Esophagus (tissue), 2 donors: ENCODE measurements at regions not wholly inside any gene's neighbourhood (a gene's known extent, or its start where the extent isn't known, plus 50 kb on each side); places are given as distances from the start of the nearest gene placed in this dataset.

Experiments
- H3K27ac ChIP-seq, 2 donors: one replicate each; pipeline ENCODE4 v1.5.1; 2013; ENCODE audit warnings: low read depth in 2 of 2, mild to moderate bottlenecking in 2 of 2, inconsistent platforms in 1 of 2, low read length in 1 of 2, moderate library complexity in 1 of 2
- H3K27me3 ChIP-seq, 2 donors: one replicate each; pipeline ENCODE4 v1.6.1; 2013; ENCODE audit warnings: low read length in 2 of 2, control low read depth in 1 of 2, mild to moderate bottlenecking in 1 of 2; ENCODE audit not compliant: insufficient read depth in 2 of 2, control insufficient read depth in 1 of 2
- H3K36me3 ChIP-seq, 2 donors: one replicate each; pipeline ENCODE4 v1.6.1; 2013; ENCODE audit warnings: low read length in 1 of 2; ENCODE audit not compliant: control insufficient read depth in 2 of 2, insufficient read depth in 2 of 2
- H3K4me1 ChIP-seq, 2 donors: one replicate each; pipeline ENCODE4 v1.6.1; 2013; ENCODE audit warnings: low read length in 1 of 2; ENCODE audit not compliant: control insufficient read depth in 2 of 2, insufficient read depth in 2 of 2
- H3K4me3 ChIP-seq, 2 donors: one replicate each; pipeline ENCODE4 v1.5.1; 2013; ENCODE audit warnings: low read length in 2 of 2, mild to moderate bottlenecking in 2 of 2, low read depth in 1 of 2, moderate library complexity in 1 of 2
- H3K9me3 ChIP-seq, 2 donors: one replicate each; pipeline ENCODE4 v1.6.1; 2013; ENCODE audit warnings: mild to moderate bottlenecking in 2 of 2, low read depth in 1 of 2, low read length in 1 of 2, moderate library complexity in 1 of 2; ENCODE audit not compliant: control insufficient read depth in 2 of 2, insufficient read depth in 1 of 2
- WGBS, 2 donors: extraction: QIAGEN DNeasy Blood & Tissue Kit; methylation state at CpG; one replicate each; pipeline ENCODE4 v1.1.7; 2013; 5-methylcytosine and 5-hydroxymethylcytosine counted together
- donor health status: healthy with polysubstance abuse.
- donor health status: Bipolar disorder and iron deficiency.

- 66 to 72% methylated on average over 3 of the region's 3 CpGs for WGBS, 2 donors
- H3K36me3 ChIP-seq: no peaks in the 10 kb centered on the region
- no peak overlapping the region for H3K4me3 ChIP-seq
These were observed 254.9 kb upstream of the NCKAP5 start for GRCh38 chr2:133823226-133823550.

DNA sequence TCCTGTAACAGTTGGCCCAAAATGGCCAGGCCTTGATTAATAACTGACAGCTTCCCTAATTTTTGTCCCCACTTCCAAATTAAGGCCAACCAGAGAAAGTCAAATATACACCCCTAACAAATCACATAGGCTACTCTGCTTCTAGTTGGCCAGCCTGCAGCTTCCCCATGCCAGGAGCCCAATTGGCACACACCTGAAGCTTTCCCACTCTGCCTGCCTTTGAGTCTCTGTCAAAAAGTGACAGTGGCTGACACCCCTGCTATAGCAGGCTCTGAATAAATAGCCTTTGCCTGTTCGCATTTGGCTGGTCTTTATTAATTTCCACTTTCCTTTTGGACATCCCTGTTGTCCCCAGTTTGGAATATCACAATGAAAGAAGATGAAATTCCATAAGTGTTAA, 256.6 kb upstream of the NCKAP5 start:
- Histone ChIP-seq H3K9me3 (no peaks in the 10 kb centered on the region), H3K36me3 (no peaks in the 10 kb centered on the region), H3K27me3 (no peaks in the 10 kb centered on the region), H3K27ac (no peak overlapping the region), H3K4me1 (peaks cover 0 to 1% of the 10 kb centered on the region in 2 donors), H3K4me3 (no peak overlapping the region)
- WGBS, 2 donors: 79 to 90% methylated on average over 1 of the region's 1 CpG

More at GRCh38 chr2:133823226-133823550, 254.9 kb upstream of the NCKAP5 start:
- Histone ChIP-seq H3K9me3 (no peaks in the 10 kb centered on the region), H3K4me1 (no peaks in the 10 kb centered on the region), H3K27ac (no peak overlapping the region), H3K27me3 (no peaks in the 10 kb centered on the region)

GRCh38 chr2:133825778-133826177, 257.5 kb upstream of the NCKAP5 start:
- H3K36me3 ChIP-seq: no peaks in the 10 kb centered on the region
- H3K27ac ChIP-seq: no peak overlapping the region
- H3K9me3 ChIP-seq: no peaks in the 10 kb centered on the region
- no peaks in the 10 kb centered on the region for H3K27me3 ChIP-seq
- H3K4me1 ChIP-seq: peaks cover 0 to 2% of the 10 kb centered on the region in 2 donors
- 93 to 95% methylated on average over 6 of the region's 6 CpGs for WGBS, 2 donors
- H3K4me3 ChIP-seq: no peak overlapping the region

GRCh38 chr2:133828913-133829312, 260.6 kb upstream of the NCKAP5 start:
- no peaks in the 10 kb centered on the region for H3K27me3 ChIP-seq
- no peaks in the 10 kb centered on the region for H3K36me3 ChIP-seq
- H3K27ac ChIP-seq: no peak overlapping the region
- H3K4me1 ChIP-seq: peaks cover 0 to 2% of the 10 kb centered on the region in 2 donors
- no peak overlapping the region for H3K4me3 ChIP-seq
- no peaks in the 10 kb centered on the region for H3K9me3 ChIP-seq
- WGBS, 2 donors: 52 to 55% methylated on average over 2 of the region's 2 CpGs

DNA sequence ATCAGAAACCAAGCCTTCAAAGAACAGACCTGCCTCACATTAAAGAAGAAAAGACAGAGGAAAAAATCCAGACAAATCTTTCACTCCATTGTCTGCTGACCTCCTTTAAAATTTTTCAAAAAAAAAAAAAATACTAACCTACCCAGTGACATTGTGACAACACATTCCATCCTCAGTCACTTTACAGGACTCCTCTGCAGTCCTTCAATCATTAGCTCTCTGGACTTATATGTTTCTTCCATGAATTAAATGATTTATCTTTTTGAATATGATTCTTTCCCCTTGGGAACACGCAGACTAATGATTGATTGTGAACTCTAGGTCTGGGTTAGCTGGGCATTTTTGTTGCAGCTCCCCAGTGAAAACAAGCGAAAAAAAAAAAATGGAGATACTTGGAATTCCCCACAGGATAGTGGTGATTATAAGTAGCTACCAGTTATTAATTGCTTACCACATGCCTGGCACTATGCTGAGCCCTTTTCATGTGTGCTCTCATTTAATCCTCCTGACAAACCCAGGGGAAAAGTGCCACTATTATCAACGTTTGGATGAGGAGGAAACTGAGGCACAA, 261.3 kb upstream of the NCKAP5 start:
- no peak overlapping the region for H3K4me3 ChIP-seq
- H3K27ac ChIP-seq: no peak overlapping the region
- no peaks in the 10 kb centered on the region for H3K9me3 ChIP-seq
- H3K36me3 ChIP-seq: no peaks in the 10 kb centered on the region
- H3K27me3 ChIP-seq: no peaks in the 10 kb centered on the region
- WGBS, 2 donors: 34 to 38% methylated on average over 3 of the region's 3 CpGs
- H3K4me1 ChIP-seq: peaks cover 0 to 2% of the 10 kb centered on the region in 2 donors

DNA sequence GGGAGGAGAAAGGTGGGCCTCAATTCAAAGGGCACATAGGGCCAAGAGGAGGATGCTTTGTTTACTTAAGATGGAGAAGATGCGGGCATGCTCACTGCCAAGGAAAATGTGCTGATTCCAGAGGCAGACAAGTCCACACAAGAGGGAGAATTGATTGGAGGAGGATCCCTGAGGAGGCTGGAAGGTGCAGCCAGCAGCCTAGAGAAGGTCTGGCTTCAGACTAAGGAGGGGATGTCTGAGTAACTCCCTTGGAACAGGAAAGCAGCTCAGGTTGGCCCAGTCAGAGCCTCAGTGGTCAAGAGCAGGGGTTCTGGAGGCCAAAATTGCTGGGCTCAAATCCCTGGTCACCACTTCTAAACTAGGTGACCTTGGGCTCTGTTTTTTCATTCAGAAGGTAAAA, 265.5 kb upstream of the NCKAP5 start:
- no peak overlapping the region for H3K4me3 ChIP-seq
- H3K27ac ChIP-seq: no peak overlapping the region
- H3K27me3 ChIP-seq: no peaks in the 10 kb centered on the region
- WGBS, 2 donors: 42 to 54% methylated on average over 1 of the region's 1 CpG
- no peaks in the 10 kb centered on the region for H3K9me3 ChIP-seq
- peaks cover 0 to 2% of the 10 kb centered on the region in 2 donors for H3K4me1 ChIP-seq
- no peaks in the 10 kb centered on the region for H3K36me3 ChIP-seq

DNA sequence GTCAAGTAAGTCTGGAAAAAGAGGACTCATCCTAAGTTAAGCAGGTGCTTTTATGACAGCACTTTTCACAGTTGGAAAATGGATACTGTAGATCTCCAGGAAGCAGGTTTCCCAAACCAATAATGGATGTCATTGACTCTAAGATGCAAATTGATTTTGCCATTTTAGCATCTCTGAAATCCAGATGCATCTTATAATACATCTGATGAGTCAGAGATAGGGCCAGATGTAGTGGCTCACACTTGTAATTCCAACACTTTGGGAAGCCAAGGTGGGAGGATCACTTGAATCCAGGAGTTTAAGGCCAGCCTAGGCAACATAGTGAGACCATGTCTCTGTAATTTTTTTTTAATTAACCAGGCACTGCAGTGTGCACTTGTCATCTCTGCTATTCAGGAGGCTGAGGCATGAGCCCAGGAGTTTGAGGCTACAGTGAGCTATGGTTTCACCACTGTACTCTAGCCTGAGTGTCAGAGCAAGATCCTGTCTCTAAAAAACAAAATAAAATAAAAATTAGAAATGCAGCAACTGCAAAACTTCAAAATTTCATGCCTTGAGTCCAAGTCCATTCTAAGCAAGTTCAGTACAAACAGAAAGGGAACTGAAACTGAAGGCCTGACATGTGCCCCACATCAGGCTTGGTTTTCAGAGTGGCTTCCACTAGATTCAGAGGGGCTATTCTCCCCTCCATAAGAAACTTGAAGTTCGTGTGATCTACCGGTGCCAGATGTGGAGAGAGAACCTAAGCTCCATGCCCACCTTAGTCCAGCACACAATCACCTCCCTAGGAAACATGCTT, 267.8 kb upstream of the NCKAP5 start:
- H3K36me3 ChIP-seq: no peaks in the 10 kb centered on the region
- no peaks in the 10 kb centered on the region for H3K4me1 ChIP-seq
- H3K9me3 ChIP-seq: no peaks in the 10 kb centered on the region
- H3K27me3 ChIP-seq: no peaks in the 10 kb centered on the region
- no peak overlapping the region for H3K27ac ChIP-seq
- H3K4me3 ChIP-seq: no peak overlapping the region
- WGBS, 2 donors: 49 to 93% methylated on average over 2 of the region's 2 CpGs

GRCh38 chr2:133836691-133837345, 268.6 kb upstream of the NCKAP5 start:
- 79 to 83% methylated on average over 11 of the region's 11 CpGs for WGBS, 2 donors
- Histone ChIP-seq H3K27me3 (no peaks in the 10 kb centered on the region), H3K36me3 (no peaks in the 10 kb centered on the region), H3K4me3 (no peak overlapping the region), H3K27ac (no peak overlapping the region), H3K4me1 (no peaks in the 10 kb centered on the region), H3K9me3 (no peaks in the 10 kb centered on the region)

DNA sequence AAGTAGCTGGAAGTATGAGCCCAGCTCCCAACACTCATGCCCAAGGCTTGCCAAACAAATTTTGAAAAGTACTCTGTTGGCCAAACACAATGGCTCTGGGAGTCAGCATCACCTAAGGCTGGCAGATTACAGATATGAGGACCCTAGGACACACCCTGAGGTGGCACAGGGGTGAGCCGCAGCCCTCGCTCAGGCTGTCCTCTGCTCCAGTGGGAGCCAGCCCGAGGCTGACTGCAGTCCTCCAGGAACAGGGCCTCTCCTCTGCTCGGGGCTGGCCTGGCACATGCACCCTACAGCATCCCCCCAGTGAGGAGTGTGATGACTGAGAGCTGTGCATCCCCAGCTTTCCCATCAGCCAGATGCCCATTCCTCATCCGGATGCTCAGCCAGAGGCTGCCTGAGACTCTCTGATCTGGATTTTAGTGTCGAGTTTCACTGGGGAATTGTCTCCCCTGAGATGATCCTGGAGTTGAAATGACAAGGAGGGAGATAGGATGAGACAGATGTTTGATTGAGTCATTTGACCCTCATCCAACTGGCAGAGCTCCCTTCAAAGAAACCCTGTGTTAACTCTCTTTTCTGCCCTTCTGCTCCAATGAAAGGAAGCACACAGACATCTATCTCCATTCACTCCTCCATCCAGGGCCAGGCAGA, 269.3 kb upstream of the NCKAP5 start:
- no peaks in the 10 kb centered on the region for H3K36me3 ChIP-seq
- 77 to 85% methylated on average over 6 of the region's 6 CpGs for WGBS, 2 donors
- no peak overlapping the region for H3K4me3 ChIP-seq
- no peaks in the 10 kb centered on the region for H3K4me1 ChIP-seq
- H3K27ac ChIP-seq: no peak overlapping the region
- H3K27me3 ChIP-seq: no peaks in the 10 kb centered on the region
- H3K9me3 ChIP-seq: no peaks in the 10 kb centered on the region
